Loucy (cell line): ENCODE measurements at regions not wholly inside any gene's neighbourhood (a gene's known extent, or its start where the extent isn't known, plus 50 kb on each side); places are given as distances from the start of the nearest gene placed in this dataset.

Source experiments
- CTCF ChIP-seq: fragments of 200-600 bp; sonication (generic); conservative IDR thresholded peaks from 2 replicates; pipeline ENCODE4 v1.5.1; 2014; ENCODE audit warnings: mild to moderate bottlenecking, antibody characterized with exemption, low read length
- EZH2phosphoT487 ChIP-seq: fragments of 200-600 bp; IDR thresholded peaks from 2 replicates; pipeline ENCODE4 v1.6.1; 2018; ENCODE audit warnings: antibody characterized with exemption, mild to moderate bottlenecking, moderate library complexity, borderline replicate concordance

- no peak for TF ChIP-seq CTCF
- TF ChIP-seq EZH2phosphoT487, result no peak
Observed at GRCh38 chr3:94548581-94549316, 485.9 kb downstream of the NSUN3 start.
